HepG2 (cell line): ENCODE measurements at regions not wholly inside any gene's neighbourhood (a gene's known extent, or its start where the extent isn't known, plus 50 kb on each side); places are given as distances from the start of the nearest gene placed in this dataset.

Source experiments
- ASH2L ChIP-seq: fragments of 300-600, 200-600 bp; sonication (generic); IDR thresholded peaks from 2 replicates; pipeline ENCODE4 v1.7.0; 2017; ENCODE audit warnings: low read depth, mild to moderate bottlenecking, moderate library complexity, mixed read lengths, low read length; ENCODE audit not compliant: insufficient read length
- DBP ChIP-seq: sonication (generic); formaldehyde crosslinking; IDR thresholded peaks from 2 replicates; pipeline ENCODE4 v1.4.0; 2020; ENCODE audit warnings: missing genetic modification reagents; ENCODE audit errors: not compliant biosample characterization
- DNMT3B ChIP-seq: conservative IDR thresholded peaks from 2 replicates; pipeline ENCODE4 v1.6.1; 2016; ENCODE audit warnings: missing biosample characterization, control low read depth
- EZH2 ChIP-seq: conservative IDR thresholded peaks from 2 replicates; pipeline ENCODE4 v1.6.1; 2012; ENCODE audit warnings: mild to moderate bottlenecking, low read depth, low read length, moderate library complexity
- IKZF5 ChIP-seq: IDR thresholded peaks from 2 replicates; pipeline ENCODE4 v1.6.1; 2018; ENCODE audit warnings: missing genetic modification reagents, mild to moderate bottlenecking, missing compliant biosample characterization
- NKX3-1 ChIP-seq: sonication (generic); formaldehyde crosslinking; IDR thresholded peaks from 2 replicates; pipeline ENCODE4 v1.5.0; 2020; ENCODE audit warnings: missing genetic modification reagents
- PAF1 ChIP-seq: IDR thresholded peaks from 2 replicates; pipeline ENCODE4 v1.6.1; 2016; ENCODE audit warnings: missing genetic modification reagents, missing compliant biosample characterization
- PCBP2 ChIP-seq: fragments of 200-400 bp; formaldehyde crosslinking; optimal IDR thresholded peaks from 2 replicates; pipeline ENCODE3; 2018; ENCODE audit warnings: low read length, low read depth; ENCODE audit not compliant: poor library complexity, severe bottlenecking
- POLR2AphosphoS5 ChIP-seq: IDR thresholded peaks from 2 replicates; pipeline ENCODE4 v1.6.1; 2012; ENCODE audit warnings: low read depth, low read length
- RAD51 ChIP-seq: fragments of 450-650 bp; IDR thresholded peaks from 2 replicates; pipeline ENCODE4 v1.6.1; 2016; ENCODE audit warnings: borderline replicate concordance
- SMAD9 ChIP-seq: sonication (generic); formaldehyde crosslinking; IDR thresholded peaks from 2 replicates; pipeline ENCODE4 v1.5.1; 2020; ENCODE audit warnings: mild to moderate bottlenecking, missing genetic modification reagents
- SOX13 ChIP-seq, 3 experiments: fragments of 450-650 bp in 1 of 3; sonication (generic) in 1 of 3; formaldehyde crosslinking in 1 of 3; IDR thresholded peaks in 2 of 3; conservative IDR thresholded peaks in 1 of 3; 2 replicates each; pipeline versions ENCODE4 v1.5.0 to v1.6.1; 2016 to 2020; ENCODE audit warnings: antibody characterized with exemption in 1 of 3, mild to moderate bottlenecking in 1 of 3, missing compliant biosample characterization in 1 of 3, missing genetic modification reagents in 1 of 3, moderate library complexity in 1 of 3
- USF2 ChIP-seq, 2 experiments: sonication (generic) in 1 of 2; formaldehyde crosslinking in 1 of 2; IDR thresholded peaks; 2 replicates each; pipeline versions ENCODE4 v1.5.1 to v1.6.1; 2011 to 2020; ENCODE audit warnings: borderline replicate concordance in 1 of 2, low read depth in 1 of 2, low read length in 1 of 2, mild to moderate bottlenecking in 1 of 2, missing genetic modification reagents in 1 of 2, moderate library complexity in 1 of 2
- ZBTB10 ChIP-seq: sonication (generic); formaldehyde crosslinking; IDR thresholded peaks from 2 replicates; pipeline ENCODE4 v1.4.0; 2020; ENCODE audit warnings: missing genetic modification reagents, borderline replicate concordance
- ZNF280B ChIP-seq: sonication (generic); formaldehyde crosslinking; IDR thresholded peaks from 2 replicates; pipeline ENCODE4 v1.5.0; 2020; ENCODE audit warnings: missing genetic modification reagents, mild to moderate bottlenecking, borderline replicate concordance
- ZNF292 ChIP-seq: sonication (generic); formaldehyde crosslinking; IDR thresholded peaks from 2 replicates; pipeline ENCODE4 v1.8.1; 2022; ENCODE audit warnings: mild to moderate bottlenecking, low read depth, missing genetic modification reagents, borderline replicate concordance
- ZNF333 ChIP-seq: sonication (generic); formaldehyde crosslinking; IDR thresholded peaks from 2 replicates; pipeline ENCODE4 v1.4.0; 2020; ENCODE audit warnings: mild to moderate bottlenecking, missing genetic modification reagents, borderline replicate concordance
- ZNF451 ChIP-seq: sonication (generic); formaldehyde crosslinking; IDR thresholded peaks from 2 replicates; pipeline ENCODE4 v1.5.0; 2020; ENCODE audit warnings: mild to moderate bottlenecking, missing genetic modification reagents
- ZNF577 ChIP-seq: sonication (generic); formaldehyde crosslinking; IDR thresholded peaks from 2 replicates; pipeline ENCODE4 v1.4.0; 2020; ENCODE audit warnings: mild to moderate bottlenecking, low read depth, missing genetic modification reagents, borderline replicate concordance
- ZNF780A ChIP-seq: sonication (generic); formaldehyde crosslinking; IDR thresholded peaks from 2 replicates; pipeline ENCODE4 v1.8.0; 2022; ENCODE audit warnings: mild to moderate bottlenecking, missing genetic modification reagents, moderate library complexity
- ZZZ3 ChIP-seq: sonication (generic); formaldehyde crosslinking; IDR thresholded peaks from 2 replicates; pipeline ENCODE4 v1.4.0; 2020; ENCODE audit warnings: missing genetic modification reagents, mild to moderate bottlenecking, borderline replicate concordance

- TF ChIP-seq DBP (CRISPR knock-in tag), result no peak
- TF ChIP-seq SOX13 (IDR thresholded peaks at IDR 0.05), result no peak
- peak in 1 of 2 experiments; percentile 75; a peak in 2 of 4 replicates for TF ChIP-seq SOX13 (CRISPR knock-in tag; conservative IDR thresholded peaks at IDR 0.05 in 1 of 2, IDR thresholded peaks at IDR 0.05 in 1 of 2)
- no peak for TF ChIP-seq PCBP2
- no peak for TF ChIP-seq POLR2AphosphoS5
- no peak for TF ChIP-seq ZNF451 (CRISPR knock-in tag)
- TF ChIP-seq EZH2, result no peak
- TF ChIP-seq DNMT3B, result no peak
- no peak for TF ChIP-seq NKX3-1 (CRISPR knock-in tag)
- TF ChIP-seq USF2 (IDR thresholded peaks at IDR 0.05; ENCODE audit: low read depth, low read length), result no peak
- no peak for TF ChIP-seq USF2 (CRISPR knock-in tag; IDR thresholded peaks at IDR 0.05; ENCODE audit: borderline replicate concordance)
- TF ChIP-seq ZBTB10, result no peak
- TF ChIP-seq ZNF780A, result no peak
- no peak for TF ChIP-seq SMAD9
- no peak for TF ChIP-seq ZNF333
- TF ChIP-seq ZNF577, result no peak
- TF ChIP-seq ZNF280B (CRISPR knock-in tag), result no peak
- no peak for TF ChIP-seq ASH2L
- 0 out of 2 replicates have a peak, but pooled peaks have one; percentile 15 for TF ChIP-seq ZNF292 (CRISPR knock-in tag)
- no peak for TF ChIP-seq RAD51
- no peak for TF ChIP-seq ZZZ3 (CRISPR knock-in tag)
- no peak for TF ChIP-seq PAF1 (CRISPR knock-in tag)
- peak; percentile 75; the same call in 1 of the 2 replicates for TF ChIP-seq IKZF5
Measured at GRCh38 chr15:93341164-93341563, 252.2 kb upstream of the RGMA start (continued).
